Effector memory CD8-positive, alpha-beta T cell (primary cell): ENCODE measurements at regions not wholly inside any gene's neighbourhood (a gene's known extent, or its start where the extent isn't known, plus 50 kb on each side); places are given as distances from the start of the nearest gene placed in this dataset.
A peak's percentile ranks its signal among the peaks of the same experiment; 100 is the strongest.

Source experiments
- ATAC-seq: fragments of 150-1000 bp; cut with Tn5 transposase; replicated peaks from 2 replicates; pipeline ENCODE4 v1.10.0; 2021; ENCODE audit warnings: mild to moderate bottlenecking, moderate library complexity
- DNase-seq, 3 experiments: peaks; one replicate each; pipeline ENCODE4 v3.0.0; 2021
- H3K27ac Mint-ChIP-seq, 2 donors: one replicate each; pipeline ENCODE4 v1.8.0; 2022; ENCODE audit warnings: mild to moderate bottlenecking in 2 of 2, mixed read lengths in 2 of 2, moderate library complexity in 2 of 2
- H3K27me3 Mint-ChIP-seq, 2 donors: one replicate each; pipeline ENCODE4 v1.8.0; 2022; ENCODE audit warnings: mixed read lengths in 2 of 2
- H3K36me3 Mint-ChIP-seq: one replicate; pipeline ENCODE4 v1.8.0; 2022; ENCODE audit warnings: mild to moderate bottlenecking, moderate library complexity, mixed read lengths; ENCODE audit not compliant: insufficient read depth
- H3K4me1 Mint-ChIP-seq, 2 donors: one replicate each; pipeline ENCODE4 v1.8.0; 2022; ENCODE audit warnings: low read depth in 2 of 2, mixed read lengths in 2 of 2
- H3K4me3 Mint-ChIP-seq, 2 donors: one replicate each; pipeline ENCODE4 v1.8.0; 2022; ENCODE audit warnings: mild to moderate bottlenecking in 2 of 2, mixed read lengths in 2 of 2, moderate library complexity in 2 of 2
- H3K9me3 Mint-ChIP-seq, 2 donors: one replicate each; pipeline ENCODE4 v1.8.0; 2022; ENCODE audit warnings: mixed read lengths in 2 of 2

GRCh38 chr10:21173802-21174714 lies 276.9 kb upstream of the NEBL start:
- DNase-seq (no peak), ATAC-seq (no peak)
- Mint-ChIP-seq H3K4me3 (peak overlapping the region in 1 of 2 donors; percentile 52), H3K27ac (no peak overlapping the region), H3K9me3 (no peaks in the 10 kb centered on the region), H3K36me3 (no peaks in the 10 kb centered on the region), H3K27me3 (peaks cover 45 to 67% of the 10 kb centered on the region in 2 donors), H3K4me1 (peaks cover 0 to 3% of the 10 kb centered on the region in 2 donors)

GRCh38 chr10:21172930-21173801 lies 276.1 kb upstream of the NEBL start:
- Mint-ChIP-seq H3K9me3 (no peaks in the 10 kb centered on the region), H3K27me3 (peaks cover 45 to 67% of the 10 kb centered on the region in 2 donors)

GRCh38 chr10:21172542-21172929 lies 275.4 kb upstream of the NEBL start:
- Mint-ChIP-seq H3K4me1 (peaks cover 0 to 3% of the 10 kb centered on the region in 2 donors), H3K4me3 (no peak overlapping the region), H3K27me3 (peaks cover 45 to 61% of the 10 kb centered on the region in 2 donors), H3K36me3 (no peaks in the 10 kb centered on the region), H3K27ac (no peak overlapping the region), H3K9me3 (no peaks in the 10 kb centered on the region)
- DNase-seq = no peak
- ATAC-seq = no peak

More at GRCh38 chr10:21172930-21173801, 276.1 kb upstream of the NEBL start:
- ATAC-seq (no peak), DNase-seq (no peak)
- peaks cover 0 to 3% of the 10 kb centered on the region in 2 donors for H3K4me1 Mint-ChIP-seq
- no peak overlapping the region for H3K4me3 Mint-ChIP-seq
- no peaks in the 10 kb centered on the region for H3K36me3 Mint-ChIP-seq
- no peak overlapping the region for H3K27ac Mint-ChIP-seq

- Mint-ChIP-seq H3K27ac (no peak overlapping the region), H3K9me3 (no peaks in the 10 kb centered on the region), H3K27me3 (peaks cover 43 to 56% of the 10 kb centered on the region in 2 donors), H3K4me1 (peaks cover 0 to 3% of the 10 kb centered on the region in 2 donors), H3K36me3 (no peaks in the 10 kb centered on the region), H3K4me3 (no peak overlapping the region)
- no peak for ATAC-seq
- DNase-seq = no peak
Observed at GRCh38 chr10:21171936-21172541, 274.9 kb upstream of the NEBL start.

GRCh38 chr10:21171197-21171935 lies 274.3 kb upstream of the NEBL start:
- Mint-ChIP-seq H3K4me1 (peaks cover 0 to 3% of the 10 kb centered on the region in 2 donors), H3K36me3 (no peaks in the 10 kb centered on the region), H3K27ac (no peak overlapping the region), H3K4me3 (no peak overlapping the region), H3K9me3 (peaks cover 0 to 4% of the 10 kb centered on the region in 2 donors), H3K27me3 (peaks cover 36 to 49% of the 10 kb centered on the region in 2 donors)
- ATAC-seq = no peak
- DNase-seq = no peak

- peaks cover 0 to 3% of the 10 kb centered on the region in 2 donors for H3K4me1 Mint-ChIP-seq
- H3K27me3 Mint-ChIP-seq = peaks cover 25 to 38% of the 10 kb centered on the region in 2 donors
- no peak for DNase-seq
- peaks cover 2% of the 10 kb centered on the region for H3K36me3 Mint-ChIP-seq
- no peak overlapping the region for H3K4me3 Mint-ChIP-seq
- peaks cover 0 to 5% of the 10 kb centered on the region in 2 donors for H3K9me3 Mint-ChIP-seq
- ATAC-seq = no peak
- no peak overlapping the region for H3K27ac Mint-ChIP-seq
Observed at GRCh38 chr10:21170216-21170615, 273.1 kb upstream of the NEBL start.

GRCh38 chr10:21169271-21169670 lies 272.2 kb upstream of the NEBL start:
- H3K27ac Mint-ChIP-seq = no peak overlapping the region
- H3K36me3 Mint-ChIP-seq = peaks cover 2% of the 10 kb centered on the region
- peaks cover 0 to 5% of the 10 kb centered on the region in 2 donors for H3K9me3 Mint-ChIP-seq
- ATAC-seq = no peak
- no peaks in the 10 kb centered on the region for H3K4me1 Mint-ChIP-seq
- no peak overlapping the region for H3K4me3 Mint-ChIP-seq
- peaks cover 16 to 28% of the 10 kb centered on the region in 2 donors for H3K27me3 Mint-ChIP-seq
- no peak for DNase-seq

GRCh38 chr10:21167288-21168010 lies 270.3 kb upstream of the NEBL start:
- Mint-ChIP-seq H3K27ac (no peak overlapping the region), H3K27me3 (peaks cover 14 to 16% of the 10 kb centered on the region in 2 donors), H3K9me3 (peaks cover 0 to 5% of the 10 kb centered on the region in 2 donors), H3K36me3 (peaks cover 2% of the 10 kb centered on the region), H3K4me3 (no peak overlapping the region), H3K4me1 (no peaks in the 10 kb centered on the region)
- DNase-seq (no peak), ATAC-seq (no peak)

GRCh38 chr10:21166557-21167287 lies 269.6 kb upstream of the NEBL start:
- H3K4me1 Mint-ChIP-seq = no peaks in the 10 kb centered on the region
- ATAC-seq (no peak), DNase-seq (no peak)
- H3K36me3 Mint-ChIP-seq = peaks cover 2% of the 10 kb centered on the region
- H3K9me3 Mint-ChIP-seq = peaks cover 0 to 5% of the 10 kb centered on the region in 2 donors
- no peak overlapping the region for H3K4me3 Mint-ChIP-seq
- no peak overlapping the region for H3K27ac Mint-ChIP-seq
- peaks cover 7 to 10% of the 10 kb centered on the region in 2 donors for H3K27me3 Mint-ChIP-seq

- DNase-seq (no peak), ATAC-seq (no peak)
- Mint-ChIP-seq H3K27ac (no peak overlapping the region), H3K9me3 (peaks cover 3 to 5% of the 10 kb centered on the region in 2 donors), H3K4me3 (no peak overlapping the region), H3K36me3 (peaks cover 2% of the 10 kb centered on the region), H3K4me1 (no peaks in the 10 kb centered on the region), H3K27me3 (peaks cover 0 to 6% of the 10 kb centered on the region in 2 donors)
Observed at GRCh38 chr10:21165489-21165888, 268.4 kb upstream of the NEBL start.

- peaks cover 3 to 5% of the 10 kb centered on the region in 2 donors for H3K9me3 Mint-ChIP-seq
- peaks cover 0 to 6% of the 10 kb centered on the region in 2 donors for H3K27me3 Mint-ChIP-seq
- ATAC-seq (no peak), DNase-seq (no peak)
- H3K36me3 Mint-ChIP-seq = peaks cover 2% of the 10 kb centered on the region
- H3K4me1 Mint-ChIP-seq = no peaks in the 10 kb centered on the region
- no peak overlapping the region for H3K4me3 Mint-ChIP-seq
- no peak overlapping the region for H3K27ac Mint-ChIP-seq
Observed at GRCh38 chr10:21164687-21165086, 267.6 kb upstream of the NEBL start.

- peaks cover 3 to 5% of the 10 kb centered on the region in 2 donors for H3K9me3 Mint-ChIP-seq
- H3K36me3 Mint-ChIP-seq = peaks cover 2% of the 10 kb centered on the region
- no peak for DNase-seq
- peaks cover 0 to 6% of the 10 kb centered on the region in 2 donors for H3K27me3 Mint-ChIP-seq
- no peaks in the 10 kb centered on the region for H3K4me1 Mint-ChIP-seq
- no peak for ATAC-seq
- no peak overlapping the region for H3K4me3 Mint-ChIP-seq
- no peak overlapping the region for H3K27ac Mint-ChIP-seq
Observed at GRCh38 chr10:21162948-21163347, 265.8 kb upstream of the NEBL start.
